ENCODE measurements at regions not wholly inside any gene's neighbourhood (a gene's known extent, or its start where the extent isn't known, plus 50 kb on each side); places are given as distances from the start of the nearest gene placed in this dataset.

- DNase-seq (ENCODE audit: low read depth), result no peak
These were observed 273.1 kb downstream of the DRD1 start for GRCh38 chr5:175170899-175171298.

- no peak for DNase-seq (ENCODE audit: low read depth)
These were observed 275.0 kb downstream of the DRD1 start for GRCh38 chr5:175168882-175169507.

GRCh38 chr5:175166026-175166425, 278.0 kb downstream of the DRD1 start:
- DNase-seq (ENCODE audit: low read depth), result no peak

GRCh38 chr5:175163586-175164275, 280.3 kb downstream of the DRD1 start:
- no peak for DNase-seq (ENCODE audit: low read depth)

- DNase-seq (ENCODE audit: low read depth), result no peak
These were observed 281.9 kb downstream of the DRD1 start for GRCh38 chr5:175162036-175162435.

- no peak for DNase-seq (ENCODE audit: low read depth)
These were observed 284.0 kb downstream of the DRD1 start for GRCh38 chr5:175159956-175160355.

- DNase-seq (ENCODE audit: low read depth), result no peak
These were observed 295.3 kb downstream of the DRD1 start for GRCh38 chr5:175148636-175149172.

- no peak for DNase-seq (ENCODE audit: low read depth)
These were observed 297.2 kb downstream of the DRD1 start for GRCh38 chr5:175146733-175147132.

GRCh38 chr5:175141421-175141820, 302.6 kb downstream of the DRD1 start:
- DNase-seq (ENCODE audit: low read depth), result no peak

GRCh38 chr5:175133185-175133584, 310.8 kb downstream of the DRD1 start:
- no peak for DNase-seq (ENCODE audit: low read depth)

GRCh38 chr5:175131432-175131831, 312.6 kb downstream of the DRD1 start:
- DNase-seq (ENCODE audit: low read depth), result no peak

GRCh38 chr5:175129619-175130018, 314.4 kb downstream of the DRD1 start:
- DNase-seq (ENCODE audit: low read depth), result no peak

- DNase-seq (ENCODE audit: low read depth), result no peak
These were observed 314.9 kb downstream of the DRD1 start for GRCh38 chr5:175129121-175129520.

- DNase-seq (ENCODE audit: low read depth), result no peak
These were observed 319.2 kb downstream of the DRD1 start for GRCh38 chr5:175124821-175125220.

GRCh38 chr5:175124251-175124813, 319.6 kb downstream of the DRD1 start:
- no peak for DNase-seq (ENCODE audit: low read depth)

GRCh38 chr5:175123542-175123941, 320.4 kb downstream of the DRD1 start:
- DNase-seq (ENCODE audit: low read depth), result no peak

- DNase-seq (ENCODE audit: low read depth), result no peak
These were observed 322.5 kb downstream of the DRD1 start for GRCh38 chr5:175121457-175121856.

GRCh38 chr5:175120412-175120811, 323.6 kb downstream of the DRD1 start:
- DNase-seq (ENCODE audit: low read depth), result no peak

GRCh38 chr5:175118700-175119309, 325.2 kb downstream of the DRD1 start:
- no peak for DNase-seq (ENCODE audit: low read depth)

GRCh38 chr5:175116466-175117048, 327.4 kb downstream of the DRD1 start:
- DNase-seq (ENCODE audit: low read depth), result no peak

GRCh38 chr5:175115831-175116230, 328.2 kb downstream of the DRD1 start:
- no peak for DNase-seq (ENCODE audit: low read depth)

GRCh38 chr5:175113947-175114346, 330.0 kb downstream of the DRD1 start:
- DNase-seq (ENCODE audit: low read depth), result no peak
